T-helper 17 cell (primary cell): ENCODE measurements at regions not wholly inside any gene's neighbourhood (a gene's known extent, or its start where the extent isn't known, plus 50 kb on each side); places are given as distances from the start of the nearest gene placed in this dataset.
"Not testable (repeated sequence)": the region's sequence is repeated elsewhere in the genome, so short reads cannot be mapped to it uniquely, and the experiment has no call there.

ENCODE experiments used
- ATAC-seq: fragments of 150-1000 bp; cut with Tn5 transposase; 2 replicates; pipeline ENCODE4 v1.10.0; 2021; ENCODE audit warnings: mild to moderate bottlenecking, moderate library complexity
- DNase-seq, 3 donors: peaks; one replicate each; pipeline versions ENCODE4 v3.0.0 to v3.0.0-alpha.2; 2020 to 2021
- H3K9me3 ChIP-seq: one replicate; pipeline ENCODE4 v1.7.0; 2013; ENCODE audit warnings: low read length, mild to moderate bottlenecking; ENCODE audit not compliant: control insufficient read depth, poor library complexity, severe bottlenecking
- H3K27ac Mint-ChIP-seq: one replicate; pipeline ENCODE4 v1.8.0; 2022; ENCODE audit warnings: mild to moderate bottlenecking, moderate library complexity, mixed read lengths
- H3K27me3 Mint-ChIP-seq: one replicate; pipeline ENCODE4 v1.8.0; 2022; ENCODE audit warnings: mixed read lengths
- H3K36me3 Mint-ChIP-seq: one replicate; pipeline ENCODE4 v1.8.0; 2022; ENCODE audit warnings: low read depth, mixed read lengths
- H3K4me1 Mint-ChIP-seq: one replicate; pipeline ENCODE4 v1.8.0; 2022; ENCODE audit warnings: mild to moderate bottlenecking, mixed read lengths
- H3K4me3 Mint-ChIP-seq: one replicate; pipeline ENCODE4 v1.8.0; 2022; ENCODE audit warnings: mild to moderate bottlenecking, moderate library complexity, mixed read lengths

DNA sequence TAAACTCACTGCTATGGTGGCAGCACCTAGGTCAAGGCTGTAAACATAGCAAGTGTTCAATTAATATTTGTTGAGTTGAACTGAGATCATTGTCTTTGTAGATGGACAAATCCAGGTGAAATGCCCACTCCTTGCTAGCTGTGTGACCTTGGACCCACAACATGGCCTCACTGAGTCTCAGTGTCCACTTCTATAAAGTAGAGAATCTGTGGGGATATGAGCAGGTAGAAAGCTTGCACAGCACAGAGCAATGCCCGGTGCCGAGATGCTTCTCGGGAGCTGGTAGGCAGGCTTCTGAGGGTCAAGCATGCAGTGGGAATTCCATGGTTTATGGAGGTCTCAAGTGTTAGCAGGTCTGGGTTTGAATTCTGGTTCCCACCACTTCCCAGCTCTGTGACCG lies 97.9 kb upstream of the SYT13 start:
- no peaks in the 10 kb centered on the region for H3K9me3 ChIP-seq
- Mint-ChIP-seq H3K4me3 (no peak overlapping the region), H3K4me1 (peaks cover 24% of the 10 kb centered on the region), H3K36me3 (no peaks in the 10 kb centered on the region), H3K27ac (peak overlapping the region; percentile 82), H3K27me3 (peaks cover 13% of the 10 kb centered on the region)
- no peak for ATAC-seq
- no peak for DNase-seq

DNA sequence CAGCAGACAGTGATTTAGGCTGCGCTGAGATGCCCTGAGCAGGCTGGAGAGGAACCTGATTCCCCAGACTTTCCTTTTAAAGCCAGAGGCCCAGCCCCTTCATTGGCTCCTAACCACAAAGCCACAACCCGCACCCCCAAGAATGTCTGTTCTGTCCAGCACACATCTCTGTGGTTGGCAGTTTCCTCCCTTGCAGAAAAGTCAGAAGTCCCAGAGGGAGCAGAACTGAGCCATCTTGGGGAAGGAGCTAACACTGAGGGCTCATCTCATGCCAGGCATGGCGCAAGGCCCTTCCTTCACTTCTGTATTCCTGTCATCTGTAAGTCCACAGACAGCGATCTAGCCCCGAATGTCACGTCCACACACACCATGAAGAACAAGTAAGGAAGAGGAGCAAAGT lies 97.1 kb upstream of the SYT13 start:
- H3K27ac Mint-ChIP-seq, result peak overlapping the region; percentile 82
- DNase-seq (no peak), ATAC-seq (no peak)
- peaks cover 7% of the 10 kb centered on the region for H3K27me3 Mint-ChIP-seq
- H3K9me3 ChIP-seq, result no peaks in the 10 kb centered on the region
- H3K36me3 Mint-ChIP-seq, result no peaks in the 10 kb centered on the region
- peak overlapping the region; percentile 63 for H3K4me3 Mint-ChIP-seq
- H3K4me1 Mint-ChIP-seq, result peaks cover 24% of the 10 kb centered on the region

GRCh38 chr11:45382133-45382878 lies 96.2 kb upstream of the SYT13 start:
- peaks cover 5% of the 10 kb centered on the region for H3K27me3 Mint-ChIP-seq
- H3K9me3 ChIP-seq, result no peaks in the 10 kb centered on the region
- peak overlapping the region; percentile 82 for H3K27ac Mint-ChIP-seq
- H3K4me1 Mint-ChIP-seq, result peaks cover 24% of the 10 kb centered on the region
- DNase-seq (no peak), ATAC-seq (no peak)
- no peaks in the 10 kb centered on the region for H3K36me3 Mint-ChIP-seq
- H3K4me3 Mint-ChIP-seq, result peak overlapping the region; percentile 57

DNA sequence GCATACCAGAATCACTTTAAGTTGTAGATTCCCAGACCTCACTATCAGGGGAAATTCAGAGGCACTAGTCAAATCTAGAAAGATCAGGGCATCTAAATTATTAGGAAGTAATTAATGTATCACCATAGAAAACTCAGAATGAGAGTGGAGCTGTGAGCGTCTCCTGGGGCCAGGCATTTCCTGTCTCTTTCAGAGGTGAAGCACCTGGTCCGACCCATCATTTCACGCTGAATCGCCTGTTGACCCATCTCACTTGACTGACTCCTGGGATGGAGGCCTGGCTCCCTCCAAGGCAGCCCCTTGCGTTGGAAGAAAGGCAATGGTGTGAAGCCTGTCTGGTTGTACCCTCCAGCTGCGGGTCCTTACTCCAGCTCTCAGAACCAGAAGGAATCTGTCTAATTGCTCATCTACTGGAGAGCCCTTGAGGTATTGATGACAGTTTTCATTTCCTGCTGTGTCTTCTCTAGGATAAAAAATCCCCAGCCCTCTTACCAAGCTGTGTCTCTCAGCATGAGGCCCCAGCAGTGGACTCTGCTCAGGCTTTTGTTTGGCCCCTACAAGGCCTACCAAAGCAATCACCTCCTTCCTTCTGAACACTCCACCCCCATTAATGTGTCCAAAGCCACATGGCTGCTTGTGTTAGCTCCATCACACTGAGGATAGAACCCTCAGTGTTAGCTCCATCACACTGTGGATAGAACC lies 93.2 kb upstream of the SYT13 start:
- DNase-seq (no peak), ATAC-seq (no peak)
- no peaks in the 10 kb centered on the region for H3K36me3 Mint-ChIP-seq
- H3K4me3 Mint-ChIP-seq, result no peak overlapping the region
- H3K4me1 Mint-ChIP-seq, result peaks cover 34% of the 10 kb centered on the region
- H3K27me3 Mint-ChIP-seq, result peaks cover 5% of the 10 kb centered on the region
- H3K9me3 ChIP-seq, result no peaks in the 10 kb centered on the region
- peak overlapping the region; percentile 94 for H3K27ac Mint-ChIP-seq

DNA sequence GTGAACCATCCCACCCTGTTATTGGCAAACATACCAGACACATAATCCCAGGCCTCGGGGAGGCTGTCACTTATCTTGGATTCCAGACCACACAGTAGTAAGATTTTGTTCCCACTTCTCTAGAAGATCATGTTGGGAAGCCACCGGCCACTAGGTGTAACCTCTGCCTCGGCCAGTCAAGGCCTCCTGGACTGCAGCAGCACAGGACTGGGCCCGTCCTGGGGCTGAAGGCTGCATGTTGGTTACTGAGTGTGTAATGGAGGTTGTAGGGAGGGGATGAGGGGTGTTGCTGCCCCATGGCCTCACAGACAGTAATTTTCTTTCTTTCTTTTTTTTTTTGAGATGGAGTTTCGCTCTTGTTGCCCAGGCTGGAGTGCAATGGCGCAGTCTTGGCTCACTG lies 92.4 kb upstream of the SYT13 start:
- Mint-ChIP-seq H3K4me1 (peaks cover 30% of the 10 kb centered on the region), H3K36me3 (no peaks in the 10 kb centered on the region), H3K4me3 (no peak overlapping the region), H3K27ac (peak overlapping the region; percentile 94), H3K27me3 (peaks cover 5% of the 10 kb centered on the region)
- H3K9me3 ChIP-seq, result no peaks in the 10 kb centered on the region
- ATAC-seq (no peak), DNase-seq (no peak)

GRCh38 chr11:45374653-45375059 lies 88.5 kb upstream of the SYT13 start:
- peak; percentile 85 for ATAC-seq
- peaks cover 21% of the 10 kb centered on the region for H3K4me1 Mint-ChIP-seq
- no peaks in the 10 kb centered on the region for H3K9me3 ChIP-seq
- no peaks in the 10 kb centered on the region for H3K27me3 Mint-ChIP-seq
- H3K27ac Mint-ChIP-seq, result peak overlapping the region; percentile 94
- no peaks in the 10 kb centered on the region for H3K36me3 Mint-ChIP-seq
- DNase-seq, result peak in 1 of 3 donors; percentile 35
- H3K4me3 Mint-ChIP-seq, result peak overlapping the region; percentile 52

GRCh38 chr11:45374130-45374529 lies 88.0 kb upstream of the SYT13 start:
- DNase-seq, result no peak
- peaks cover 5% of the 10 kb centered on the region for H3K27me3 Mint-ChIP-seq
- H3K9me3 ChIP-seq, result no peaks in the 10 kb centered on the region
- no peaks in the 10 kb centered on the region for H3K36me3 Mint-ChIP-seq
- H3K4me1 Mint-ChIP-seq, result peaks cover 21% of the 10 kb centered on the region
- ATAC-seq, result peak; percentile 12
- peak overlapping the region; percentile 52 for H3K4me3 Mint-ChIP-seq
- H3K27ac Mint-ChIP-seq, result peak overlapping the region; percentile 94

DNA sequence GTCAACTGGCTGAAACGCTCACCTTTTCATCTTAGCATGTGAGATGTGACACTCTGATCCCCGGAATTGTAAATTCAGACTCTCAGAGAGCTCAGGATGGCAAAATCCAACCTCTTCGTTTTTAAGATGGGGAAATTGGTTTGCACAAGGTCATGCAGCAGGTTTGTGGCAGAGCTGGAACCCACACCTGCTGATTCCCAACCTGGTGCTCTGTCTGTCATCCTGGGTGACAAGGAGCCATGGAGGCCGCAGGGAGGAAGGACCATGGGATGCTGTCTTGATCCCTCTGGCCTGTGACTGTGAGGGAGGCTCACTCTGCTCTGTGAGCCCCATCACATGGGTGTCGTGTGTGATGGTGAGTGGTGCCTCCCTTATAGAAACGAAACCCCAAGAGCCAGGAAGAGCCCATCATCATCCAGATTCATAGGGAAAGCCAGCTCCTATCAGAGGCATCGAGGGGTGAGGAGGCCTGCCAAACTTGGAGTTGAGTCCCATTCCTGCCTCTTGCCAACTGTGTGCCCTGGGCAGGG lies 87.4 kb upstream of the SYT13 start:
- Mint-ChIP-seq H3K4me3 (no peak overlapping the region), H3K4me1 (peaks cover 21% of the 10 kb centered on the region), H3K36me3 (no peaks in the 10 kb centered on the region), H3K27me3 (peaks cover 11% of the 10 kb centered on the region), H3K27ac (peak overlapping the region; percentile 94)
- no peaks in the 10 kb centered on the region for H3K9me3 ChIP-seq
- ATAC-seq (no peak), DNase-seq (no peak)

- H3K27me3 Mint-ChIP-seq, result peaks cover 22% of the 10 kb centered on the region
- not testable (repeated sequence) for ATAC-seq, H3K36me3 Mint-ChIP-seq, H3K9me3 ChIP-seq, DNase-seq, H3K4me3 Mint-ChIP-seq
- H3K27ac Mint-ChIP-seq, result peak overlapping the region; percentile 72
- H3K4me1 Mint-ChIP-seq, result peaks cover 21% of the 10 kb centered on the region
Measured at GRCh38 chr11:45372414-45372813, 86.3 kb upstream of the SYT13 start.

GRCh38 chr11:45371251-45372115 lies 85.3 kb upstream of the SYT13 start:
- peak; percentile 50 to 66 (median 53) for DNase-seq
- H3K9me3 ChIP-seq, result no peaks in the 10 kb centered on the region
- Mint-ChIP-seq H3K27ac (peak overlapping the region; percentile 72), H3K4me1 (peaks cover 21% of the 10 kb centered on the region), H3K36me3 (no peaks in the 10 kb centered on the region), H3K27me3 (peaks cover 30% of the 10 kb centered on the region), H3K4me3 (peak overlapping the region; percentile 33)
- peak; percentile 61 for ATAC-seq

- H3K4me3 Mint-ChIP-seq, result no peak overlapping the region
- no peaks in the 10 kb centered on the region for H3K36me3 Mint-ChIP-seq
- no peaks in the 10 kb centered on the region for H3K9me3 ChIP-seq
- H3K27me3 Mint-ChIP-seq, result peaks cover 51% of the 10 kb centered on the region
- ATAC-seq (no peak), DNase-seq (no peak)
- peaks cover 8% of the 10 kb centered on the region for H3K4me1 Mint-ChIP-seq
- no peak overlapping the region for H3K27ac Mint-ChIP-seq
Measured at GRCh38 chr11:45369313-45369712, 83.2 kb upstream of the SYT13 start.

DNA sequence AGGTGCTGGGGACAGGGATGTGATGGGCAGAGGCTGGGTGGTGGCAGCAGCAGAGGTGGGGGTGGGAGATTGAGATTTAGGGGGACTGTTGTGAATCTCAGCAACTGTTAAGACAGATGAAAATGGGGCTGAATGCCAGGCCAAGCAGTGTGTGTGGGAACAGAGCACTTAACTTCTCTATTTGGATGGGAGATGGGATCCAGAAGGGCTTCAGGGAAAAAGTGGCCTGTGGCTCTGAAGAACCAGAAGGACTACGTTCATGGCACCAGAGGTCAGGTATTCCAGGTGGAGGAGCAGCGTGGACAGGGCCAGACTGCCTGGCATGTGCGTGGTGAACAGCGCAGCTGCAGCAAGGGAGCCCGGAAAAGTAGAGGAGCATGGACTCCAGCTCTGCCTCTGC lies 82.6 kb upstream of the SYT13 start:
- H3K27me3 Mint-ChIP-seq, result peaks cover 57% of the 10 kb centered on the region
- peaks cover 2% of the 10 kb centered on the region for H3K36me3 Mint-ChIP-seq
- H3K4me3 Mint-ChIP-seq, result no peak overlapping the region
- ATAC-seq, result no peak
- no peaks in the 10 kb centered on the region for H3K9me3 ChIP-seq
- no peak for DNase-seq
- H3K27ac Mint-ChIP-seq, result no peak overlapping the region
- peaks cover 6% of the 10 kb centered on the region for H3K4me1 Mint-ChIP-seq
